NCI-H510A (cell line): ENCODE measurements at regions not wholly inside any gene's neighbourhood (a gene's known extent, or its start where the extent isn't known, plus 50 kb on each side); places are given as distances from the start of the nearest gene placed in this dataset.

ENCODE experiments used
- DNase-seq: peaks from one replicate; lab custom pipeline; 2025; lab: John Stamatoyannopoulos, UW

- no peak for DNase-seq
These were observed 101.0 kb upstream of the HS3ST1 start for GRCh38 chr4:11529625-11530201.

GRCh38 chr4:11525085-11525484 lies 96.4 kb upstream of the HS3ST1 start:
- DNase-seq: no peak

- DNase-seq: no peak
These were observed 90.1 kb upstream of the HS3ST1 start for GRCh38 chr4:11518754-11519153.

DNA sequence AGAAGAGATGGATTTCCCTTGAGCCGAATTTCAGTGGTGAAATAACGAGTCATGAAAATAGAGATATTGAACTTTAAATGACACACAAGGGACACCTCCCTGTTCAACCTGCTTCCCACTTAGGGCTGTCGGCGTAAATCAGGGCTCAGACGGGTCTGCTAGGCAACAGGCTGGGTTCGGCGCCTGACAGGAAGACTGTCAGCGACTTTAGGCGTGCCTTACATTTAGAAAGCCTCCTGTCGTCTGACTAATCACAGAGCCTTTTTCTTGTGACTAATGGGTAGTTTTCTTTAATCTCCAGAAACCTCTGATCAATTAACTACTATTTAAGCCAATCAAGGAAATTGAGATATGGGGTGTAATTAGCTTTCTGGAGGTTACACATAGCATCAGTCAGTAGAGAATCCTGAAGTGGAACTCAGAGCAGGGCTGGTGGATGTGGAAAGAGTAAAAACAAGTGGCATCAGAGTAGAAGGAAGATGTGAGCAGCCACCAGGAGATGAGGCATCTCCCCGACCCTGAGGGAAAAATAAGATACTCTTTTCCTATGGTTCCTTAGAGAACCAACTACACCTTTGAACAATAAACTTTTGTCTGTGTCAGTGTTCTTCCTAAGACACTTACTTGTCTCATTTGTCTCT lies 86.2 kb upstream of the HS3ST1 start:
- DNase-seq: no peak

- DNase-seq: no peak
These were observed 85.3 kb upstream of the HS3ST1 start for GRCh38 chr4:11514003-11514402.

DNA sequence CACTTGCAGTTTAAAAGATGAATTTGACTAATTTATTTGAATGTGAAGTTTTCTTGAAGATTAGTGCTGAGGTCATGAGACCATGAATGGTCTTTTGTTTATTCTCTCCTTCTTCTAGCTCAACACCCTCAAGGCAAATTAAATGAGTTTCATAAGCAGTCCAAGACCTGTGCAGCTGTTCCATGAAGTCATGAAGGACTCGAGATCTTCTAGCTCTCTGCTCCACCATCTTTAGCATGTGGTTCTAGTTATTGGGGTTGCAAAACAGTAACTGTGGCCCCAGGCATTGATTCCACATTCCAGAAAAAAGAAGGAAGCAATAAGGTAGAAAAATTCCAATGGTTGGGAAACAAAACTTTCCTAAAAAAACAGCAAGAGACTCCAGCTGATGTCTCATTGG lies 84.2 kb upstream of the HS3ST1 start:
- no peak for DNase-seq

DNA sequence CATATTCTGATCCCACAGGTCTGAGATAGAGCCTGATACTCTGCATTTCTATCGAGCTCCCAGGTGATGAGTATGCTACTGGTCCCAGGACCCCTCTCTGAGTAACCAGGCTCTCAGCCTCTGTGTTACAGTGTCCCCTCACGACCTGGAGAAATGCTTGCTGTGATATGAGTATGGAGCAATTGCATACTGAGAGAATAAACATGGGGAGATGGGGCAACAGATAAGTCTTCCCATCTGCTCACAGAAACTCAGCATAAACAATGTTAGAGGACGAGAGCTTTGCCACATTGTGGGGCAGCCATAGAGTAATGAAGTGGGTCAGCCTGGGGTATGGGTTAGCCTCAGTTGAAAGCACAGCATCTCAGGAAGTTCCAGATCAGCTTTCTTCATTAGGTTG lies 82.6 kb upstream of the HS3ST1 start:
- no peak for DNase-seq

DNA sequence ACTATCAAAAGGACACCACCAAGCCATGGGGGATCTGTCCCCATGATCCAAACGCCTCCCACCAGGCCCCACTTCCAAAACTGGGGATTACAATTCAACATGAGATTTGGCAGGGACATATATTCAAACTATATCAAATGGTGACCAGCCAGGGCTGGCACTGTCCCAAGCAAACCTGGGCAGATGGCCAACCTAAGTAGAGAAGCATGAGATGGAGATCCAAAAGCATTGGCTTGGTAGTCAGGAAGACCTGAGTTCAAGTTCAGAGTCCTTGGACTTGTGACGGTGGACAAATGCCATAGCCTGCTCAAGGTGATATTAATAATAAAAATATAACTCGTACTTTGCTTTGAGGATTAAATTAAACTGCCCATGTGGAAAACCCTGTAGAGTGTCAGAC lies 79.2 kb upstream of the HS3ST1 start:
- DNase-seq: no peak

DNA sequence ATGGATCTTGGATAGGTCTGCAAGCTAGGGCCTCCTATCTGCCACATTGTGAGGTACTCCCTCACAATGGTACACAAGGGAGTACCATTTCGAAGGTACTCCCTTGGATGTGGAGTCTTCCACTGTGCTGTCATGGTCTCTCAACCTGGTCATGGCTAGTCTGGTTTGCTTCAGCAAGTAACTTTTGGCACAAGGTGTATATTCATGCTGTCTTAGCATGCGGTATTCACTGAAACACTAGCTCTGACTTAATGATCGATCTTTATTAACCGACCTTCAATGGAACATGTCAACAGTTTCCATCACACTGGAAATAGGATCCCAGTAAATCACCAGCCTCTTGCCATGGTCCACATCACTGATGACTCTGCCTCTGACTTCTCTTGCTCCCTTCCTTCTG lies 77.5 kb upstream of the HS3ST1 start:
- no peak for DNase-seq

DNA sequence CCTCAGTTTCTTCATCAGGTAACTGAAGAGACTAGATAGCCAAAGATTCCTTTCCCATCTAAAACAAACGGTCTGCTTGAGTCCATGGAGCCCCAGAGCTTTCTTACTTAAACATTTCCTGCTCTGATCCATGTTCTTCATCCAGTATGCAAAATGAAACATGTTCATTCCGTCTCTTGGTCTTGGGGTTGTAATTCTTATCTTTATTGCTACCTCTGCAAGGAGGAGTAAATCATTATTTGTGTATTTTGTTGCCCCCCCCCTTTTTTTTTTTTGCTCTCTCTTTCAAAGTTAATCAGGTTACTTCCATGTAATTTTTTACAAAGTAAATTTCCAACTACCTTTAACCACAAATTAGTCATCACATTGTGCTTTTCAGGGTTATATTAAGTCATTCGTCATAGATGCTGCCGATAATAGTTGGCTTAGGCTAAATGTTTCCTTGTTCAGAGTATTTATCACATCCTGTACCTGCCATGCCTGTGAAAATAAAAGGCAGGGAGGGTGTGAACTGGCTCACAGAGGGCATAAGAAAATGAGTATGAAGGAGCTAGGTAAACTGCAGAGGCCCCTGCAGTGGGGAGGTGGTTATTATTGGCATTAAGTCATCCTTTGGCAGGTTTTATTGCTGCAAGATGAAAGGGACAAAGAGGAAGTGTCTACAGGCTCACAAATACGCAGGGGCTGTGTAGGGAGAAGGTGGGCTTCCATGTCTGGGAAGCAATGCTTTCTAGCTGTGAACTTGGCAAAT lies 76.7 kb upstream of the HS3ST1 start:
- DNase-seq: no peak

GRCh38 chr4:11503166-11503565 lies 74.5 kb upstream of the HS3ST1 start:
- DNase-seq: no peak

DNA sequence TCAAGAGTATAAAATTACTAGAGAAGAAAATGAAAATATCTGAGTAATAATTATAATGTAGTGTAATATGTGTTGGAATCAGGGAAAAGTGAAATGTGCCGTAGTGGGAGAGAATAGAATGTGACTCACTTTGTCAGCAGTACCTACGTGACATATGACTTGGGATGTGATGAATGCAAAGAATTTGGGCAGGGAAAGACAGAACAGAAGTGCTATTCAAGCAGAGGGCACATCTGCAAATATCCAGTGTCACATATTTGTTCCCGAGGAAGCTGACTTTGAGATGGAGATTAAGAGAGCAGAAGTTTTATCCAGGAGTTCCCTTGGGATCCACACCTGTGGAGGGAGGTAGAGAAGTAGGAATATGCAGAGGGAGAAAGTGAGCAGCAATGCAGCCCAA lies 69.3 kb upstream of the HS3ST1 start:
- no peak for DNase-seq

DNA sequence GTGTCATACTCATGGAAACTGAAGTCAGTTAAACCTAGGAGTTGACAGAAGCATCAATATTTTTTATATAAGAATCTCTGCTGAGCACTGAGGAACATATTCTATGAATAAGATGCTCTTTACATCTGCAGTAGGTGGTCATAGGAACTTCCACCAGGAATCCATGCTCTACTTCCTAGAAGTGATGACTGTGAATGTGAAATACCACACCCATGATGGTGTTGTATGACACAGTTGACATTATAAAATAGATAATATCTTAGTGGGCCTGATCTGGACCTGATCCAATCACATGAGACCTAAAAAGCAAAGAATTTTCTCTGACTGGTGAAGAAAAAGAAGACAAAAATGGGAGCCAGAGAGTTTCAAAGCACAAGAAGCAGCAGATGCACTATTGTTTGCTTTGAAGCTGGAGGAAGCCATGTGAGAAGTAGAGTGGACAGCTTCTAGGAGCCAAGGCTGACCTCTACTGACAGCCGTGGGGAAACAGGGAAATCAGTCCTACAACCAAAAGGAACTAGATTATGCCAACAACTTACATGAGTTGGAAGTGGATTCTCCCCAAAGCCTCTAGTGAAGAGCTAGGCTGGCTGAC lies 68.6 kb upstream of the HS3ST1 start:
- DNase-seq: no peak

GRCh38 chr4:11496351-11496829 lies 67.7 kb upstream of the HS3ST1 start:
- no peak for DNase-seq

GRCh38 chr4:11495818-11496217 lies 67.1 kb upstream of the HS3ST1 start:
- no peak for DNase-seq

DNA sequence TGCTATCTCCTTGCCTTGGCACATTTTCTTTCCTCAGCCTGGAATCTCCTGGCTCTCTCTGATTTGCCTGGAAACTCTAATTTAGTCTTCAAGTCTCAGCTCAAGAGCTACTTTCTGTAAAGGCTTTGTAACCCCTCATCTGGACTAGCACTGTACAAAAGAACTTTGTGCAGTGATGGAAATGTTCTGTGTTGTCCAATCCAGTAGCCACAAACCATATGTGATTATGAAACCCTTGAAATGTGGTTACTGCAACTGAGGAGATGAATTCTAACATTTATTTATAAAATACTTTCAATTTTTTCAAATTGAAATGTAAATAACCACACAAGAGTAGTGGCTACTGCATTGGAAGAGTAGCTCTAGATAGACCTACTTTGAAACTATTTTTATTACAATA lies 66.6 kb upstream of the HS3ST1 start:
- no peak for DNase-seq

DNA sequence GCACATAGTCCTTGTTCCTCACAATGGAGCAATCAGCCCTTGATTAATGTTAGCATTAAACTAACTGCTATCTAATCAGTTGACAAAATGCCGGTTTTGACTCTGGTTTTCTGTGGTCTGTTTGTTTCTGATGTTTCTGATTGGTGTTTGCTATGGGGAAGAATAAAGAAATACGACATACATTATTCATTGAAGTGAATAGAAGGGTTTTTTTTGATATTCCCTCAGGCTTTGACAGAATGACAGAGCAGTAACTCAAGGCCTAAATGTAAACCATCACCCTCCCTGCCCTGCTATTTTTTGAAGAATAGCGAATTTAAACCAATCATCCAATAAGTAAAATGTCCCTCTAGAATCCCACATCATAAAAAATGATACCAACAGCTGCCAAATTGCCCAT lies 65.5 kb upstream of the HS3ST1 start:
- DNase-seq: no peak

DNA sequence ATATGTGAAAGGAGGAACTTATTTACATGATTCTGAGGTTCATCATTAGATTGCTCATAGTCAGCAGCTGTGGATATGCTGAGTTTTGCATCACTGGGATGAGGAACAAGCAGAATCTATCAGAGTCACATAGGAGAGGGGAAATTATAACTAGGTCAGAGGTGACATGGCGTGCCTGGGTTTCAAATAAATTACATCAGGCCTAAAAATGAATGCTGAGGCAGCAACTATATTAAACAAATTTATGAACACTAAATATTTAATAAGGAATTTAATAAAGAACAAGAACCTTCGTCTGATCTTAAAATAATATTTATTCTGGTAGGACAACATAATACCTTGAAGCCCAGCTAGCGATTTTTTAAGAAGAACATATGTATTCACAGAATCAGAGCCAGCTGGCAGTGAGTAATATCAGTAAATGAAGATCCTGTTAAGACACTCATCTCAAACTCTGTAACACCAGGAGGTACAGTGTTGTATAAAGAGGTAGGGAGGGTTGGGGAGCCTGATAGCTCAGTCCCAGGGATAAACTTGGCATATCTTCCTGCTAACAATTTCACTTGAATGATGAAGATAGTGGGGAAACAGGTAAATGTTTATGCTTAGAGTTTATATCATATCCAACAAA lies 60.9 kb upstream of the HS3ST1 start:
- DNase-seq: no peak

DNA sequence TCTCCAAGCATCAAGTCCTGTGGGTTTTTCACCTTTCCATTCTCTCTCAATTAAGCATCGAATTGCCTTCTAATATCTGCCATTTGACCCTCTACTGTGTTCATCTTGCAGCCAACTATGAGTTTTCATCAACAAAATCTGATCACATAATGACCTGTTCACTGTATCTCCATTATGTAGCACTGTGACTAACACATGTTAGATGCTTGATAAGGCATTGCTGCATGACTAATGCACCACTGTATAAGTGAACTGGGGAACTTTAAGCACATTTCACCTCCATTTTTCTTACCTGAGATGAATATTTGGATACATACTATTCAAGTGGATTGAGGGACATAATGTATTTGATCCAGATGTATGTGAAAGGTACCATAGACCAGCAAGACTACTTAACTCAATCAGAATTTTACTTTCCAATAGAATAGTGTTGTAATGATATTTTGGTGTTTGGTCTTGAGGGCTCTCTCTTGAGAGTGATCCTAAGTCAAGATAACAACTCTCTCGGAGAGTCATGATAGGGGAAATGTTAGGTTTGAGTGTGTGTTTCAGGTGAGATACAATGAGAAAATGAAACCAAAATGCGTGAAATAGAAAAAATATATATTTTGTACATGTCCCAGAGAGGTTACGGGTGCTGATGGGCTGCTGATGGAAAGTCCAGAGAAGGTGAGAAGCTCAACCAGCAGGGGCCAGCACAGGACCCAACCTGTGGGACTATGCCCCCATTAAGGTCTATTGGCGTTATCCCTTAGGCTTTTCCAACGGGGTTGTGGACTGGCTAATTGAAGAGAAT lies 60.2 kb upstream of the HS3ST1 start:
- DNase-seq: no peak

- peak; percentile 33 for DNase-seq
These were observed 59.3 kb upstream of the HS3ST1 start for GRCh38 chr4:11487868-11488544.

- DNase-seq: no peak
These were observed 58.4 kb upstream of the HS3ST1 start for GRCh38 chr4:11487139-11487538.
